ENCODE measurements at regions not wholly inside any gene's neighbourhood (a gene's known extent, or its start where the extent isn't known, plus 50 kb on each side); places are given as distances from the start of the nearest gene placed in this dataset.

DNA sequence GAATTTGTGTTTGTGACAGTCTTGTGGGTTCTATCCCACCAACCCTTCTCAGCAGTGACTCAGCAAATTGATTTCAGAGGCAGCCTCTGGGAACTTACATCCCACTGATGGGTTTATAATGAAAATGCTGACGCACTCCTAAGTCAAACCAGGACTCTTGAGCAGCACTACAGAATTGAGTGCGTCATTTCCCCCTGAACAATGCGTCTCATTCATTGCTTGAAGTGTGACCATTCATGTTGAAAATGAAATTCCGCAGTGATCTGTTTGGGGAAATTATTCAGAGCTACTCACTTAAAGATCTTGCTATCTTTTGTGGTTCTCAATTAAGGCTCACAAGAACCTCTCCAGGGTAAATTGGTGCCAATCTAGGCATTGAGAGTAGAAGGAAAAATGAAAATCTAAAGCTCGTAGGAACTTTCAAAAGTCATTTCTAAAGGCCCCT, 417.7 kb upstream of the SLC14A2 start:
- TF ChIP-seq, protein P1, sequence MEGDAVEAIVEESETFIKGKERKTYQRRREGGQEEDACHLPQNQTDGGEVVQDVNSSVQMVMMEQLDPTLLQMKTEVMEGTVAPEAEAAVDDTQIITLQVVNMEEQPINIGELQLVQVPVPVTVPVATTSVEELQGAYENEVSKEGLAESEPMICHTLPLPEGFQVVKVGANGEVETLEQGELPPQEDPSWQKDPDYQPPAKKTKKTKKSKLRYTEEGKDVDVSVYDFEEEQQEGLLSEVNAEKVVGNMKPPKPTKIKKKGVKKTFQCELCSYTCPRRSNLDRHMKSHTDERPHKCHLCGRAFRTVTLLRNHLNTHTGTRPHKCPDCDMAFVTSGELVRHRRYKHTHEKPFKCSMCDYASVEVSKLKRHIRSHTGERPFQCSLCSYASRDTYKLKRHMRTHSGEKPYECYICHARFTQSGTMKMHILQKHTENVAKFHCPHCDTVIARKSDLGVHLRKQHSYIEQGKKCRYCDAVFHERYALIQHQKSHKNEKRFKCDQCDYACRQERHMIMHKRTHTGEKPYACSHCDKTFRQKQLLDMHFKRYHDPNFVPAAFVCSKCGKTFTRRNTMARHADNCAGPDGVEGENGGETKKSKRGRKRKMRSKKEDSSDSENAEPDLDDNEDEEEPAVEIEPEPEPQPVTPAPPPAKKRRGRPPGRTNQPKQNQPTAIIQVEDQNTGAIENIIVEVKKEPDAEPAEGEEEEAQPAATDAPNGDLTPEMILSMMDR (IDR thresholded peaks at IDR 0.05; ENCODE audit: unreplicated experiment): no peak
- H3K9me3 Mint-ChIP-seq: peaks cover 18% of the 10 kb centered on the region
- no peaks in the 10 kb centered on the region for H3K36me3 Mint-ChIP-seq
- H3K4me1 Mint-ChIP-seq: no peaks in the 10 kb centered on the region
- DNase-seq (ENCODE audit: low spot score in 2 of 2, unreplicated experiment in 2 of 2): no peak
- no peaks in the 10 kb centered on the region for H3K27me3 Mint-ChIP-seq (ENCODE audit: low read depth)
- H3K27ac Mint-ChIP-seq: no peak overlapping the region
- no peak overlapping the region for H3K4me3 Mint-ChIP-seq

DNA sequence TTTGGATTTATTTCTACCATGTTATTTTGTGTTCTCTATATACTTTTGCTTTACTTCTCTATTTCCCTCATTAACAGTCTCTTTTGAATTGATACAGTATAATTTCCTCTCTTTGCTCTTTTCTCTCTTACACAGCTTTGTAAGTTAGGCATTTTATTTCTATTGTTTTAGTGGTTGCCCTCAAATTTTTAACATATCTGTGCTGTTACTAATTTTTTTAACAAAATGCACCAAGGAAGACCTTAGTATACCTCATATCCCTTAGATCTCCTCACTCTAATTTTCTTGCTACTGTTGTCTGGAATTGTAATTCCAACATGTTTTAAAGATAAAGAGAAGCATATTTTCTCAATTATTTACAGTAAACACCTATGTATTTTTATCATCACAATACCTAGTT, 416.8 kb upstream of the SLC14A2 start:
- Mint-ChIP-seq H3K4me3 (no peak overlapping the region), H3K27me3 (ENCODE audit: low read depth) (no peaks in the 10 kb centered on the region), H3K9me3 (peaks cover 17% of the 10 kb centered on the region), H3K36me3 (no peaks in the 10 kb centered on the region), H3K4me1 (no peaks in the 10 kb centered on the region), H3K27ac (no peak overlapping the region)
- TF ChIP-seq, protein P1 (IDR thresholded peaks at IDR 0.05; ENCODE audit: unreplicated experiment): no peak
- DNase-seq (ENCODE audit: low spot score in 2 of 2, unreplicated experiment in 2 of 2): no peak

DNA sequence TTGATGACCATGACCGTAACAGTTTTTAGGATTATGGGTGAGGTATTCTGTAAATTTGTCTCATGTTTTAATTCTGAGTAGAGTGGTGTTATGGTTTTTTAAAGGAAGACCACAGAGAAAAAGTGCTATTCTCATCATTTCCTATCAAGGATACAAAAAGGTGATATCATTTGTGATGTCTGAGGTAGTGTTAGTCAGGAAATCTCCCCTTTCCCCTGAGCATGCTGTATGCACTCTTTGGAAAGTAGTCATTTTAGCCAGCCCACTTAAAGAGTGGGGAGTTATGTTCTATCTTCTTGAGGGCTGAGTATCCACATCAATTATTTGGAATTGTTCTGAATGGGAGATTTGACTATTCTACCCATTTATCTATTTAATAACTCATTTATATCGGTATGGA, 414.2 kb upstream of the SLC14A2 start:
- Mint-ChIP-seq H3K4me1 (no peaks in the 10 kb centered on the region), H3K36me3 (no peaks in the 10 kb centered on the region), H3K27ac (no peak overlapping the region), H3K9me3 (peaks cover 10% of the 10 kb centered on the region), H3K27me3 (ENCODE audit: low read depth) (no peaks in the 10 kb centered on the region), H3K4me3 (no peak overlapping the region)
- TF ChIP-seq, protein P1 (IDR thresholded peaks at IDR 0.05; ENCODE audit: unreplicated experiment): no peak
- DNase-seq (ENCODE audit: low spot score in 2 of 2, unreplicated experiment in 2 of 2): no peak

DNA sequence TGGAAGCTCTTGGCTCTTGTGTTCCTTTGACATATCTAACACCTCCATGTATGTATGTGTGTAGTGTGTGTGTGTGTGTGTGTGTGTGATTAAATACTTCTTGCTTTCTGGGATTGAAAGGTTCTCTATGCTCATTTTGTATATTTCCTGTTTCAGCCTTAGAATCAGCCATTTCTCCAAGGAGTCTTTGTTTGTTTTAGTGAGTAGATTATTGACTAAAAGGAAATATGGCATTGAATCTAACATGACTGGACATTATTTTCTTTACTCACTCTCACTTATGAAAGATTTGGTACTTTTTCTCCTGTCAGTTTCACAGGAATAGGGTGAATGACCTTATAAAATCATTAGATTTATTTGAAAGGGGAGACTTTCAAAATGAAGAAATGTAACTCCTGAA, 413.8 kb upstream of the SLC14A2 start:
- no peak overlapping the region for H3K4me3 Mint-ChIP-seq
- no peaks in the 10 kb centered on the region for H3K27me3 Mint-ChIP-seq (ENCODE audit: low read depth)
- peaks cover 10% of the 10 kb centered on the region for H3K9me3 Mint-ChIP-seq
- no peaks in the 10 kb centered on the region for H3K36me3 Mint-ChIP-seq
- H3K4me1 Mint-ChIP-seq: no peaks in the 10 kb centered on the region
- TF ChIP-seq, protein P1 (IDR thresholded peaks at IDR 0.05; ENCODE audit: unreplicated experiment): no peak
- no peak overlapping the region for H3K27ac Mint-ChIP-seq
- no peak for DNase-seq (ENCODE audit: low spot score in 2 of 2, unreplicated experiment in 2 of 2)

DNA sequence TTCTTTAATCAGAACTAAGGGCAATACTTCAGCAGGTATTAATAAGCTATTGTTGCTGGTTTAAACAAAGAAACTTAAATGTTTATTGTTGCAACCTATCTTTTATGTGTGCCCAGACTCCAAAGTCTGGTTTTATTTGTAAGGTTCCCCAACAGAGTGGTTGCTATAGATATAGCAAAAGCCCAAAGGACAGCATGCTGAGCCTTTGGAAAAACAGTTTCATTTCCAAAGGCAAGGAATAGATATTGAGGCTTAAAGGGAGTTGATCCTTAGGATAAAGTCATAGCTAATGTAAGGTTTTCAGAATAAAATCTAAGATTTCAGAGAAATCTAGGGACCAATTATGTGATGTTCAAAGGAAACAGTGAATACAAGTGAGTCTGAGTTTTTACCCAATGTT, 413.2 kb upstream of the SLC14A2 start:
- TF ChIP-seq, protein P1 (IDR thresholded peaks at IDR 0.05; ENCODE audit: unreplicated experiment): no peak
- no peak for DNase-seq (ENCODE audit: low spot score in 2 of 2, unreplicated experiment in 2 of 2)
- Mint-ChIP-seq H3K4me1 (no peaks in the 10 kb centered on the region), H3K4me3 (no peak overlapping the region), H3K27ac (no peak overlapping the region), H3K27me3 (ENCODE audit: low read depth) (no peaks in the 10 kb centered on the region), H3K9me3 (peaks cover 10% of the 10 kb centered on the region), H3K36me3 (no peaks in the 10 kb centered on the region)

DNA sequence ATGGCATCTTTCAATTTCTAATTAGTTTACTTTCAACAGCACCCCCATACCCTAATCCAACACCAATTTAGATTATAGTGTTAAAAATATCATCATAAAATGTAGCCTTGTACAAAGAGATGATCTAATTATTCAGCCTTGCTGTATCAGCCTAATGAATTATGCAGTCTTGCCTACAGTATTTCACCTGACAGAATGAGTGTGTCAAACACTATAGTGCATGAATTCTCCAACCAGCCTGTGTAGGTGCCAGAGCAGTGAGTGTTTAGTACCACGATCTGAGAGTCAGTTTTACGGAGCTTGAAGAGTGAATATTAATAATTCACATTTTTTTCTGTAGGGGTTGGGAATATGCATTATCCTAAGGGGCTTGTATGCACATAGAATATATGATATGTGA, 411.6 kb upstream of the SLC14A2 start:
- no peak for DNase-seq (ENCODE audit: low spot score in 2 of 2, unreplicated experiment in 2 of 2)
- H3K9me3 Mint-ChIP-seq: peaks cover 6% of the 10 kb centered on the region
- H3K4me3 Mint-ChIP-seq: no peak overlapping the region
- no peaks in the 10 kb centered on the region for H3K36me3 Mint-ChIP-seq
- H3K4me1 Mint-ChIP-seq: no peaks in the 10 kb centered on the region
- TF ChIP-seq, protein P1 (IDR thresholded peaks at IDR 0.05; ENCODE audit: unreplicated experiment): no peak
- no peak overlapping the region for H3K27ac Mint-ChIP-seq
- no peaks in the 10 kb centered on the region for H3K27me3 Mint-ChIP-seq (ENCODE audit: low read depth)

Measured in mesothelial cell of epicardium (in vitro differentiated cells).